HG03139 (cell line): ENCODE measurements at regions not wholly inside any gene's neighbourhood (a gene's known extent, or its start where the extent isn't known, plus 50 kb on each side); places are given as distances from the start of the nearest gene placed in this dataset.

ENCODE experiments used
- ATAC-seq: cut with Tn5 transposase; IDR thresholded peaks from one replicate; pipeline ENCODE4 v1.9.1; 2021; ENCODE audit not compliant: unreplicated experiment

DNA sequence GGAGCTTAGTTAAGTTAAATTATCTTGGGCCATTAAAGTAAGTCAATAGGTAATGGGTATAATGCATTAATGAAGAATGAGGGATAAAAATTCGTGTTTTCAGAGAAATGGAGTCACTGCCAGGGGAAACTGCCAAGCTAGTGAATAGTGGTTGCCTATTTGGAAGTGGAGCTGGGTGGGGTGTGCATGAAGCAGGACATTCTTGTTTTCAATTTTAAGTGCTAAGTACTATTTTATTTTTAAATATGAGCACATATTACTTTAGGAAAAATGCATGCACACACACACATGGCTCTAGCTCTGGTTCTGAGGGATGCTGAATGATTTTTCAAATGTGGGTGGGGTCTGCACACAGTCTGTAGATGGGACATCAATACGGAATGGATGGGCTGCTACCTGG is 717.7 kb upstream of the SGCG start:
- ATAC-seq = no peak

GRCh38 chr13:22468045-22468444 is 712.7 kb upstream of the SGCG start:
- ATAC-seq = no peak

DNA sequence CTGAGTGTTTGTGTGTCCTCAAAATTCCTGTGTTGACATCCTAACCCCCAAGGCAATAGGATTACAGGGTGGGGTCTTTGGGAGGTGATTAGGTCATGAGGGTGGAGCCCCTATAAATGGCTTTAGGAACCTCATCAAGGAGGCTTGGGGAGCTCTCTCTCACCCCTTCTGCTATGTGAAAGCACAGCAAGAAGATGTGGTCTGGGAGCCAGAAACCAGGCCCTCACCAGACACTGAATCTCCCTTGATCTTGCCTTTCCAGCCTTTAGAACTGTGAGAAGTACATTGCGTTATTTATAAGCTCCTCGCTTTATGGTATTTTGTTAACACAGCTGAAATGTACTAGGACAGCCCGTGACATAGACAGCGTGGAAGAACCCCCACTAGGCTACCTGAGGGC is 712.0 kb upstream of the SGCG start:
- ATAC-seq = no peak

GRCh38 chr13:22469452-22469851 is 711.3 kb upstream of the SGCG start:
- ATAC-seq = no peak

DNA sequence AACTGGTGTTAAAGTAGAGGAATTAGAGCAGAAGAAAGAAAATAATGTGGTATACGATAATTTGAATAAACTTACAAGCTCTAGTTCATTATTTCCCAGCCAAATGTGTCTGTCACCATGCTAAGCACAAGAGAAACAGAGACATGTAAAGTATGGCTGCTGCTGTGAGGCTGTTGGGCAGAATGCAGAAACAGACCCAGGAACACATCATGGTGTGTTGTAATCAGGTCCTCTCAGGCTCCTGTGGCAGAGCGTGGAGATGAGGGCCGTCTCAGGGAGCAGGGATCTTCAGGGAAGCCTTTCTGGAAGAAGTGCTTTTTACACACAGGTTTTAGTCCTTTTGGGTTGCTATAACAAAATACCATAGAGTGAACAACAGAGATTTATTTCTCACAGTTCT is 710.7 kb upstream of the SGCG start:
- no peak for ATAC-seq

GRCh38 chr13:22482496-22483000 is 698.2 kb upstream of the SGCG start:
- no peak for ATAC-seq

- ATAC-seq = no peak
Observed at GRCh38 chr13:22483276-22483675, 697.5 kb upstream of the SGCG start.

GRCh38 chr13:22486490-22486889 is 694.3 kb upstream of the SGCG start:
- no peak for ATAC-seq

DNA sequence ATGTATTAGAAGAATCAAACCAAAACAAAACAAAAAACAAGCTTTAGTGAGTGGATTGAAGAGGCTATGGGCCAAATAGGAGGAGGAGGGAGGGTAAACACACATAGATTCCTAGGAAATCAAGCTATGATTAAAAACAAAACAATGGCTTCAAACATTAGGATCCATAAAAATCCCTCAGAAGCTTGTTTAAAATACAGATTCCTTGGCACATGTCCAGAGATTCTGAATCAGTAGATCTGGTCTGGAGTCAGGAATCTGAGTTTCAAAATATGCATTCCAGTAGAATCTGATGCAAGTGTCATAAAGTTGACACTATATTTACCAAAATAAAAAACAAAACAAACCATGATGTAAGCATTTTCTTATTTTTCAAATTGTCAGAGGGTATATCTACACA is 692.8 kb upstream of the SGCG start:
- ATAC-seq = no peak

DNA sequence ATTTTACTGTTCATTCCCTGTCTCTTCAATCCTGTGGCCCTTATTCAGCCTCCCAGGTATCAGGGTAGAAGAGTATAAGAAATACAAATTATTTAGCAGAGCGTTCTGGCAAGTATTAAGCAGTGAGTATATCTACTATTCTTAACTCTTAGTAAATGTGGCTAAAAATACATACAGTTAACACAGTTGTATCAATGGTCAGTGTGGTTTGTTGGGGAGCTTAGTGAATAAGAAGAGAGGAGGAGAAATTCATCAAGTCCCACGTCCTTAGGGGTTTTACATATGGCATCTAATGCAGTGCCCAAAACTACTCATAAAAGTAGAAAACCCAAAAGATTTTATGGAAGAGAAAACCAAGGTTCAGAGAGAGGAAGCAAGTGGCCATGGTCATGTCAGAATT is 691.0 kb upstream of the SGCG start:
- no peak for ATAC-seq

DNA sequence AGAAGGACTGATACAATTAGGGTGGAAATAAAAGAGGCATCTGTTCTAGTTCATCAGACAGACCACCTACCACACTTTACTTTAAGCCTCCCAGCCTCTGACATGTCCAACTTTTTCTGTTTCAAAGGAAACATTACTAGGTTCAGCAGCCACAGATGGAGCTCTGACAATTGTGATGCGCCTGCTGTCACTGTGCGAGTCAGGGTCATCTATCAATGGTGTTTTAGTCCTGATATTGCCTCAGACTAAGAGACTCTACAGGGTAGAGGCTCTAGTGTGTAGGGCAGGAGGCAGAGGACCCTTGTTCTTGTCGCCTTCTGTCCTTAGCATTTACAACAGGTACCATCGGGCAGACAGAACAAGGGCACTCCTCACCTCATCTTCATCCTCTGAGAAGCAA is 685.0 kb upstream of the SGCG start:
- ATAC-seq = no peak

DNA sequence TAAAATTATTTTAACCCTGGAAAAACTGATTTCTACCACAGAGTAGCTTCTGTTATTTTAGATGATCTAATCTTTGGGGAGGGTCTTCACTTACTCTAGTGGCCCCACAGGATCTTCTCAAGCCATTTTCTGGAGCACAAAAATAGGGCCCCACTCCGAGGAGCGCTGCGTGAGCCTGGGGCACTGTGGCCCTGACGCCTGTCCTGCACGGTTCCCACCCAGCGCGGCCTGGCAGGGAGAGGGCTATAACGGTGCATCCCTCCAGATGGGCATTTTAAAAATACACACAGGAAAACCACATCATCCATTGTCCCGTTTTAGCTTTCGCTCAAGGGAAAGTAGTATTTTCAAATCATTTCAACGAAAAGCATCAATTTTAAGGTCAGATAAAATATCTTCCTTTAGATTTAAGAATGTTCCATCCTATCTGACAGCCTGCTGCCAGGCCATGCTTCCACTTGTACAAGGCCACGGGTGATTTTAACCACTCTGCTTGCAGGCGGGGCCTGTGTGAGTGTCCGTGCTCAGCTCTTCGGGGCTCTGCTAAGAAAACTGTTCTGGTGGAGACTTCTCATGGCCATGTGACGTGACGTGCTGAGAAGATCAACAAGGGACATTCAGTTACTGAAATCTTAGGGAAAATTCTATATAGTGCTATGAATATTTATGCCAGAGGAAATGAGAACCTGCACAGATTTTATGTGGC is 683.8 kb upstream of the SGCG start:
- ATAC-seq = no peak

DNA sequence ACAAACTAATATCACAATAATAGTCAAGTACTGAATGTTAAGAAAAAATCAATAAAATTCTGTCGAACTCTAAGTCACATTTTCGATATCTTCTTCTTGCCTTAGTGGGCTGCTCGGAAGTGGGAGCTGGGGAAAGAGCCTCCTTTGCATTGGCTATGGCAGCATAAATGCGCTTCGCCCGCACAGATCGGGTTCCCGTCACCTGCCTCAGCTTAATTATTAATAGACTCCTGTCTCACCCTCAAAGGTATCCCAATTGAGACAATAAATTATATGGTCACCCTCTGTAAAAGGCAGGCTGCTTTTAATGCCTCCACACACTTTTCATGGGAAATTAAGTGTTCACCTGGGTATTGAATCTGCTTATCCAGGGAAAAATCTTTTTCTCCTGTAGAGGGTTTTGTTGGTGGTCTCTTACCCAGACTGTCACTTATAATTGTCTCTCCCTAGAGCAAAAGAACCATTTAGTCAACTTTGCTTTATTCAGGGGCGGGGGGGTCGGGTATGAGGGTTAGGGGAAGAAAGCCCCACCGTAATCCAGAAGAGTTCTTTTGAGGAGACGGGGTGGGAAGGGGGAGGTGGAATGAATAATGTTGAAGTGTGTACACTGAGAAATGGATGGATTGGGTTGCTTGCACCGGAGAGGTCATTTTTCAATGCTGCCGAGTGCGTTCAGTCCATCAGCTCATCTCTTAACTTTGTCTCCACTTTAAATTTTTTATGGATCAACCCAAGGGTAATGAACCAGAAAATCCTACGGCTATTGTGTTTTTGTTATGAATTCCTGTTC is 682.6 kb upstream of the SGCG start:
- ATAC-seq = no peak

DNA sequence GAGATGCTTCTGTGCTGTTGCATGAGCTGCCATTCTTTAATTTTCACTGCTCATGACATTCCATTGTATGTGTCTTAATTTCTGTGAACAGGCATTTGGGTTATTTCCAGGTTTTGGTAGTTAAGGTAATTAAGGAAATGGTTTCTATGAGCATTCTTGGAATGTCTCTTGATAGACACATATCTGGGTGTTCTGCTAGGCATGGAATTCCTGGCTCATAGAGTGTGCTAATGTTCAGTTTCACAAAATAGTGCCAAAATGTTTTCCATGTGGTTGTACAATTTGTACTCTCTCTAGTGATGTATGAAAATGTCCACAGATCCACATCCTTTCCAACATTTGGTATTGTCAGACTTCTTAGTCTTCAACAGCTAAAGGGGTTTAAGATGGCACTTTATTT is 680.9 kb upstream of the SGCG start:
- no peak for ATAC-seq

GRCh38 chr13:22505489-22505888 is 675.3 kb upstream of the SGCG start:
- ATAC-seq = no peak

GRCh38 chr13:22506096-22506691 is 674.6 kb upstream of the SGCG start:
- no peak for ATAC-seq

- ATAC-seq = no peak
Observed at GRCh38 chr13:22517544-22517943, 663.2 kb upstream of the SGCG start.

GRCh38 chr13:22536851-22537250 is 643.9 kb upstream of the SGCG start:
- ATAC-seq = no peak

GRCh38 chr13:22538400-22538799 is 642.4 kb upstream of the SGCG start:
- no peak for ATAC-seq

DNA sequence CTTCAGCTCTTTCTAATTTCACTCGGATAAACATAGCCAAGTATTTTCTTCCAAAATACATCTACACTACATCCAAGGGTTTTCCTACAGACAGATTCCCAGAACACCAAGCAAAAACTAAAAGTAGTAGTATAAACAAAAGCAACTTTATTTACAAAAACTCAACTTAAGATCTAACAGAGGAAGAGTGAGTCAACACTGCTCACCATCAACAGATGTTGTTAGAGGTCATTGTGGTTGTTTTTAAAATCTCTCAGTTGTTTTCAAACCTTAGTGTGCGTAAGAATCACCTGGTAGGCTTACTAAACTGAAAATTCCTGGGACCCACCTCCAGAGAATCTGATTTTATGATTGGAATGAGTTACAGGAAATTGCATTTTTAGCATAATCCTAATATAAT is 631.7 kb upstream of the SGCG start:
- ATAC-seq = no peak

DNA sequence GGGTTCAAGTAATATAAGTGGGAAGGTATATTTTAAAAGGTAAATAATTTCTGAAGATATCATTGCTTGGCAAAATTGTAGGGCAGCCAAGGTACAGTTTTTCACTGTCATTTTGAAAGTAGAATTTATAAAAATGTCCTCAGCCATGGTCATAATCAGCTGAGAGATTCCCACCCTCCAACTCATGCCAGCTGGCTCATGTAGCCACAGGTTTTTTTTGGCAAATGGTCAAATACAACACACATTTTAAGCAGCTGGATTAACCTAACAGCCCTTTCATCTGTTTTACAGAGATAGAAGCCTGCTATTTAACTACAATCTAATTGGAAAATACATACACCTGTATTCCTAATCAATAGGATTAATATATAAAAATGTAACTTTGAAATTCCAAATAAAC is 619.2 kb upstream of the SGCG start:
- ATAC-seq = no peak

GRCh38 chr13:22562116-22562515 is 618.7 kb upstream of the SGCG start:
- no peak for ATAC-seq
